HUES6 (cell line): ENCODE measurements at regions not wholly inside any gene's neighbourhood (a gene's known extent, or its start where the extent isn't known, plus 50 kb on each side); places are given as distances from the start of the nearest gene placed in this dataset.

Experiments used
- H3K27ac ChIP-seq: 2 replicates; pipeline ENCODE4 v1.7.0; 2013; ENCODE audit warnings: low read depth, mild to moderate bottlenecking, low read length, inconsistent platforms
- H3K27me3 ChIP-seq: 2 replicates; pipeline ENCODE4 v1.6.1; 2013; ENCODE audit warnings: low read length; ENCODE audit not compliant: control insufficient read depth, insufficient read depth
- H3K36me3 ChIP-seq: 2 replicates; pipeline ENCODE4 v1.6.1; 2013; ENCODE audit warnings: low read length; ENCODE audit not compliant: control insufficient read depth, insufficient read depth
- H3K4me1 ChIP-seq: 2 replicates; pipeline ENCODE4 v1.6.1; 2013; ENCODE audit warnings: low read length; ENCODE audit not compliant: control insufficient read depth, insufficient read depth
- H3K4me3 ChIP-seq: 2 replicates; pipeline ENCODE4 v1.5.1; 2013; ENCODE audit warnings: low read depth, low read length
- H3K9ac ChIP-seq: one replicate; pipeline ENCODE4 v1.6.1; 2013; ENCODE audit warnings: mild to moderate bottlenecking, low read length
- H3K9me3 ChIP-seq: 2 replicates; pipeline ENCODE4 v1.6.1; 2013; ENCODE audit warnings: low read depth, low read length; ENCODE audit not compliant: control insufficient read depth, insufficient read depth

GRCh38 chr14:101442451-101442850 is 118.8 kb upstream of the DIO3 start:
- Histone ChIP-seq H3K4me1 (no peaks in the 10 kb centered on the region), H3K27me3 (no peaks in the 10 kb centered on the region), H3K4me3 (no peak overlapping the region), H3K9me3 (no peaks in the 10 kb centered on the region), H3K36me3 (no peaks in the 10 kb centered on the region), H3K27ac (no peak overlapping the region), H3K9ac (no peak overlapping the region)

GRCh38 chr14:101444116-101444515 is 117.2 kb upstream of the DIO3 start:
- no peaks in the 10 kb centered on the region for H3K9me3 ChIP-seq
- no peaks in the 10 kb centered on the region for H3K27me3 ChIP-seq
- no peak overlapping the region for H3K9ac ChIP-seq
- H3K4me3 ChIP-seq, result no peak overlapping the region
- no peaks in the 10 kb centered on the region for H3K36me3 ChIP-seq
- H3K27ac ChIP-seq, result no peak overlapping the region
- no peaks in the 10 kb centered on the region for H3K4me1 ChIP-seq

- no peak overlapping the region for H3K4me3 ChIP-seq
- H3K27me3 ChIP-seq, result no peaks in the 10 kb centered on the region
- H3K36me3 ChIP-seq, result no peaks in the 10 kb centered on the region
- H3K27ac ChIP-seq, result no peak overlapping the region
- H3K9ac ChIP-seq, result no peak overlapping the region
- H3K4me1 ChIP-seq, result no peaks in the 10 kb centered on the region
- no peaks in the 10 kb centered on the region for H3K9me3 ChIP-seq
Measured at GRCh38 chr14:101445278-101445677, 116.0 kb upstream of the DIO3 start.

- Histone ChIP-seq H3K4me1 (no peaks in the 10 kb centered on the region), H3K27me3 (no peaks in the 10 kb centered on the region), H3K36me3 (no peaks in the 10 kb centered on the region), H3K9me3 (no peaks in the 10 kb centered on the region), H3K4me3 (no peak overlapping the region), H3K9ac (no peak overlapping the region), H3K27ac (no peak overlapping the region)
Measured at GRCh38 chr14:101446387-101446969, 114.8 kb upstream of the DIO3 start.

DNA sequence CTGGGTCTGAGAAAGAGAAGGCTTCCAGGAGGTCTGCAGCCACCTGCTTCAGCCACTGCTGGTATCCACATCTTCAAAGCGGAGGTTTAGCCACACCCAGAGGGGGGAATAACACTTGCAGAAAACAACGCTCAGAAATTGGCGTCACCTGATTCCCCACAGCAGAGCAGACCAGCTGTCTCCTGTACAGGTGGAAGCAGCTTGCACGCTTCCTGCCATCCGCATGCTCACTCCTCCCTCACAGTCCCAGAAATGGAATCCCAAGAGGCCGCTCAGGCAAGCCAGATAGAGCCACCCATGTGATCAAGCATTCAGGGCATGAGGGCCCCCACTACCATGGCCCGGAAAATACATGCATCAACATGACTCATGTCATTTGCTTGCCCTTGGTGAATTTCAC is 112.2 kb upstream of the DIO3 start:
- H3K27ac ChIP-seq, result no peak overlapping the region
- no peaks in the 10 kb centered on the region for H3K4me1 ChIP-seq
- no peaks in the 10 kb centered on the region for H3K36me3 ChIP-seq
- H3K4me3 ChIP-seq, result no peak overlapping the region
- H3K9ac ChIP-seq, result no peak overlapping the region
- peaks cover 7% of the 10 kb centered on the region for H3K27me3 ChIP-seq
- no peaks in the 10 kb centered on the region for H3K9me3 ChIP-seq

DNA sequence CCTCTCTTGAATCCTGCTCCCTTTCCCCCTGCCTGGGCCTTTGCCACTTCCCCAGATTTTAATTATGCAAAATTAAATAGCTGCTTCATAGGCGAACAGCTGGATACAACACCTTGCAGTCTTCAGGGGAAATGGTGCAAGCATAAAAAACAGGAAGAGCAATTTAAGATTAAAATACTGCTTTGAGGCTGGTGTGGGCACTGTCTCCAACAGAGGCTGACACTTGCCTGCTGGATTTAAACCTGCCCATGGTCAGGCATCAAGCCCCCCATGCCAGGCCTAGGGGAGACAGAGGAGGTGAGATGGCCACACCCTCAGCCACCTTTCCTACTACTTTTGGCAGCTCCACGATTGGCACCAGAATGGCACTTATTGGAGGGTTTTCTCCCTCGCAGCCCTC is 110.1 kb upstream of the DIO3 start:
- no peak overlapping the region for H3K27ac ChIP-seq
- H3K4me3 ChIP-seq, result no peak overlapping the region
- no peak overlapping the region for H3K9ac ChIP-seq
- H3K9me3 ChIP-seq, result no peaks in the 10 kb centered on the region
- peaks cover 4% of the 10 kb centered on the region for H3K4me1 ChIP-seq
- peaks cover 28% of the 10 kb centered on the region for H3K27me3 ChIP-seq
- no peaks in the 10 kb centered on the region for H3K36me3 ChIP-seq

- Histone ChIP-seq H3K9ac (no peak overlapping the region), H3K27me3 (peaks cover 48% of the 10 kb centered on the region), H3K9me3 (no peaks in the 10 kb centered on the region), H3K4me3 (no peak overlapping the region), H3K4me1 (peaks cover 8% of the 10 kb centered on the region), H3K36me3 (no peaks in the 10 kb centered on the region), H3K27ac (no peak overlapping the region)
Measured at GRCh38 chr14:101453225-101453624, 108.1 kb upstream of the DIO3 start.

DNA sequence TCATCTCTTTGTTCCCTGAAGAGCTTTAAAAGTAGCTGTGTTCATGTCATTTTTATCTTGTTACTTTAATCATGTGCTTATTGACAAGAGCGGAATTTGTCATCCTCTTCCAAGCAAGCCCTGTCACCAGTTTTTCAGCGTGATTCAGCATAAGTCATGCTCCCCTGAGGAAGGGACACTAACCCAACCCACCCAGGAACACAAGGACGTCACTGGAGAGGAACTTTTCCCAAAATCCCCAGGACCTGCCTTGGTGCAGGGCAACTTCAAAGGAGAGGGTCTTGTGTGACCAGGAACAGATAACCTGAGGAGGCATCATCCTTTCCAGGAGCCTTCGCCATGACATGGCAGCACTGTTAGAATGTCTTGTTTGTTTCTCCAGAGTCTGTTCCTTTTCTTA is 107.1 kb upstream of the DIO3 start:
- H3K27ac ChIP-seq, result no peak overlapping the region
- H3K4me1 ChIP-seq, result peaks cover 8% of the 10 kb centered on the region
- no peak overlapping the region for H3K4me3 ChIP-seq
- H3K9ac ChIP-seq, result no peak overlapping the region
- no peaks in the 10 kb centered on the region for H3K36me3 ChIP-seq
- H3K27me3 ChIP-seq, result peaks cover 58% of the 10 kb centered on the region
- no peaks in the 10 kb centered on the region for H3K9me3 ChIP-seq

GRCh38 chr14:101456246-101457175 is 104.8 kb upstream of the DIO3 start:
- Histone ChIP-seq H3K4me3 (peak overlapping the region; percentile 32), H3K4me1 (peaks cover 11% of the 10 kb centered on the region), H3K9ac (no peak overlapping the region), H3K27me3 (peaks cover 81% of the 10 kb centered on the region), H3K27ac (no peak overlapping the region), H3K36me3 (no peaks in the 10 kb centered on the region), H3K9me3 (no peaks in the 10 kb centered on the region)

DNA sequence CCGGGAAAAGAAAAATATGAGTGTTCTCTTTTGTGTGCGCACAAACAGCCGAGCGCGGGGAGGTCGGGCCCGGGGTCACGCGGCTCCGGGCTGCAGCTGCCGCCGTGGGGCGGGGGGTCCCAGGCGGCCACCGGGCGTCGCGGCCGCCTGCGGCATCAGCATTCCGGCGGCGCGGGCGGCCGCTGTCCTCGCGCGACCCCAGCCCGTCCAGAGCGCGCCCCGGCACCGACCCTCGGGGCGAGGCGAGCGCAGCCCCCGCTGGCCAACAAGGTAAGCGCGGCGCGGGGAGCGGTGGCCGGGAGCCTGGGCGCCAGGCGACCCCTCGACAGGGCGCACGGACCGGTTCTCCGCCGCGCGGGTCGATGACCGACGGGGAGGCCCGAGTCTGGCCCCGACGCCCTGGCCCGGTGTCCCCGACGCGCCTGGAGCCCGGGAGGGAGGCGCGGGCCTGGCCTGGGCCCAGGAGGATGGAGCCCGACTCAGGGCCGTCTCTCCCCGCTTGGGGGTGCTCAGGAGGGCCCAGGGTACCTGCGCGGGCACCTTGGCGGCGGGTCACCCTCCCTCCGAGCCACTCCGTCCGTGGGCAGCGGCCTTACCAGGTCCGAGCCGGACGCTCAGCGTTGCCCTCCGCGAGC is 103.9 kb upstream of the DIO3 start:
- Histone ChIP-seq H3K36me3 (no peaks in the 10 kb centered on the region), H3K9ac (peak overlapping the region; percentile 7), H3K4me3 (peak overlapping the region; percentile 55; the same call in 1 of the 2 replicates), H3K9me3 (no peaks in the 10 kb centered on the region), H3K27ac (no peak overlapping the region), H3K27me3 (peaks cover 88% of the 10 kb centered on the region), H3K4me1 (peaks cover 13% of the 10 kb centered on the region)
